ENCODE measurements at regions not wholly inside any gene's neighbourhood (a gene's known extent, or its start where the extent isn't known, plus 50 kb on each side); places are given as distances from the start of the nearest gene placed in this dataset.

DNA sequence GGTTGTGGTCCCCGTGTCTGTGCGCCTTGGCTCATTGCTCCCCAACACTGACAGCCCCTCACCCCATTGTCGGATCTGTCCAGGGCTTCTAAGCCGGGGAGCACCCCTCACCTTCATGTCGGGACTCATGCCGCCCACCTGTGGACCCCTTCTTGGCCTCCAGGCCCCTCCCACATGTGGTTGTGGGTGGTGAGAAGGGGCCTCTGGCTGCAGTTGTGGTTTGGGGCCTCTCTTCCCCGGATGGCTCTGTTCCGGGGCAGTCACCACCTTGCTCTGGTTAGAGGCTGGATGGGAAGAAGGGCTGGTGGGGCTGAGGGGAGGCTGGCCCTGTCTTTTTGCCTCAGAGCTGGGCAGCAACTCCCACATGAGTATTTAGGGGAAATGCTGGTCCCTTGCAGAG is 158.6 kb upstream of the C1orf174 start:
- H3K27ac ChIP-seq: no peak overlapping the region
- H3K4me1 ChIP-seq: no peaks in the 10 kb centered on the region
- no peaks in the 10 kb centered on the region for H3K9me3 ChIP-seq
- TF ChIP-seq, protein P1, sequence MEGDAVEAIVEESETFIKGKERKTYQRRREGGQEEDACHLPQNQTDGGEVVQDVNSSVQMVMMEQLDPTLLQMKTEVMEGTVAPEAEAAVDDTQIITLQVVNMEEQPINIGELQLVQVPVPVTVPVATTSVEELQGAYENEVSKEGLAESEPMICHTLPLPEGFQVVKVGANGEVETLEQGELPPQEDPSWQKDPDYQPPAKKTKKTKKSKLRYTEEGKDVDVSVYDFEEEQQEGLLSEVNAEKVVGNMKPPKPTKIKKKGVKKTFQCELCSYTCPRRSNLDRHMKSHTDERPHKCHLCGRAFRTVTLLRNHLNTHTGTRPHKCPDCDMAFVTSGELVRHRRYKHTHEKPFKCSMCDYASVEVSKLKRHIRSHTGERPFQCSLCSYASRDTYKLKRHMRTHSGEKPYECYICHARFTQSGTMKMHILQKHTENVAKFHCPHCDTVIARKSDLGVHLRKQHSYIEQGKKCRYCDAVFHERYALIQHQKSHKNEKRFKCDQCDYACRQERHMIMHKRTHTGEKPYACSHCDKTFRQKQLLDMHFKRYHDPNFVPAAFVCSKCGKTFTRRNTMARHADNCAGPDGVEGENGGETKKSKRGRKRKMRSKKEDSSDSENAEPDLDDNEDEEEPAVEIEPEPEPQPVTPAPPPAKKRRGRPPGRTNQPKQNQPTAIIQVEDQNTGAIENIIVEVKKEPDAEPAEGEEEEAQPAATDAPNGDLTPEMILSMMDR (IDR thresholded peaks at IDR 0.05): no peak
- no peak for DNase-seq
- H3K36me3 ChIP-seq: no peaks in the 10 kb centered on the region
- H3K4me3 ChIP-seq: no peak overlapping the region
- intact Hi-C loops (cut with DNase I; ENCODE audit: low total_unique reads): no loop called here
- peaks cover 0 to 30% of the 10 kb centered on the region in 2 donors for H3K27me3 ChIP-seq

DNA sequence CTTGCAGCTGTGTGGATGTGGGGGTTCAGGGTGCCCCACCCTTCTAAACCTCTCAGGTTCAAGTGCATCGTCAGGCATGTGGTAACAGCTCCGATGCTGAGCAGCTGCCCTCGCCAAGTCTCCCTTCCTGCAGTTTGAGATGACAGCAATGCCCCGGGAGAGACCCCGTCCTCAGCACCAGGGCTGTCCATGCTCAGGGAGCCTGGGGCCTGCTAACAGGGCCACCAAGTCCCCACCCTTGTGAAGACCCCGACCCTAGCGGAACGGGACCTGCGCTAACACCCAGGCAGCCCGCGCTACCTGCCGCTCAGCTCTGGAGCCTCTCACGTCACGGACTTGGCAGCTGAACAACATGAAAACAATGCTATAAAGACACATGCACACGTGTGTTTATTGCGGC is 159.2 kb upstream of the C1orf174 start:
- no peak for DNase-seq

DNA sequence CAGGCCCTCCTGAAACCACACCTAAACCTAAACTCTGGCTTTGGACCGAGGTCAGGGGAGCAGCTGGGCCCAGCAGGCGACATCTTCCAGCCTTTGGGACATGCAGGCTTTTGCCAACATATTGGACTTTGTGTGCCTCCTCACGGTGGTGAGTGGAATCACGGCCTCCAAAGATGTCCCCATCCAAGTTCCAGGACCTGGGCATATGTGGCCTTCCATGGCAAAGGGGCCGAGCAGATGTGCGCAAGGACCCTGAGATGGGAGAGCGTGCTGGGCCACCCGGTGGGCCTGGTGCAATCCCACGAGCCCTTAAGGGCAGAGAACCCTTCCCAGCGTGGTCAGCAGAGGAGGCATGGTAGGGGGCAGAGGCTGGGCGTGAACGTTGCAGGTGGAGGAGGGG is 160.8 kb upstream of the C1orf174 start:
- Histone ChIP-seq H3K36me3 (no peaks in the 10 kb centered on the region), H3K27me3 (peaks cover 0 to 17% of the 10 kb centered on the region in 2 donors), H3K4me3 (no peak overlapping the region), H3K27ac (no peak overlapping the region), H3K9me3 (no peaks in the 10 kb centered on the region), H3K4me1 (no peaks in the 10 kb centered on the region)
- TF ChIP-seq, protein P1 (IDR thresholded peaks at IDR 0.05): no peak
- DNase-seq: peak in 1 of 2 donors; percentile 52
- intact Hi-C loops (cut with DNase I; ENCODE audit: low total_unique reads): no loop called here

More for the DNA sequence above, 159.2 kb upstream of the C1orf174 start:
- no peaks in the 10 kb centered on the region for H3K36me3 ChIP-seq
- no peak overlapping the region for H3K4me3 ChIP-seq
- H3K9me3 ChIP-seq: no peaks in the 10 kb centered on the region
- intact Hi-C loops (cut with DNase I; ENCODE audit: low total_unique reads): no loop called here
- TF ChIP-seq, protein P1 (IDR thresholded peaks at IDR 0.05): no peak
- no peaks in the 10 kb centered on the region for H3K4me1 ChIP-seq
- peaks cover 0 to 29% of the 10 kb centered on the region in 2 donors for H3K27me3 ChIP-seq
- no peak overlapping the region for H3K27ac ChIP-seq

DNA sequence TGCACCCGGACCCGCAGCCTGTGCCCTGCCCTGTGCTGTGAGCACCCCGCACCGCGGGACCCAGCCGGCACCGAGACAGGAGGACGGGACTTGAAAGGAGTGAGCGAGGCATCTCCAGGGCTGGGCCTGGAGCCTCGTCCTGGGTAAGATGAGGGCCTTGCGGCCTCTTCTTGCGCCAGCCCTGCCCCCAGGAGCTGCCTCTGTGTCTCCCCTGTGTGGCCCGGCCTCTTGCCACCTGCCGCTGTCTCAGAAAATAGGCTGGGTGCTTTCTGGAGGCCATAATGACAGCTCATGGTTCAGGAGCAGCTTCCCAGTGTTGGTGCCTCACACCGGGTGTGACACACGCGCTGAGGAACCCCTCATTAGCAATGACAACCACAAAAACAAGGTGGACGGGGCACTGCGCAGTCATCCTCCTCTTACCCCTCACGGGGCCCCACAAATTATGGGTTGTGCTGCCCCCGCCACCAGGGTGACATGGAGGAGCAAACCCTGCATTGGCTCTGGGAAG is 161.5 kb upstream of the C1orf174 start:
- TF ChIP-seq, protein P1 (IDR thresholded peaks at IDR 0.05): no peak
- peaks cover 0 to 16% of the 10 kb centered on the region in 2 donors for H3K27me3 ChIP-seq
- DNase-seq: peak in 1 of 2 donors; percentile 48
- no peaks in the 10 kb centered on the region for H3K36me3 ChIP-seq
- H3K4me3 ChIP-seq: no peak overlapping the region
- H3K4me1 ChIP-seq: no peaks in the 10 kb centered on the region
- intact Hi-C loops (cut with DNase I; ENCODE audit: low total_unique reads): no loop called here
- no peaks in the 10 kb centered on the region for H3K9me3 ChIP-seq
- H3K27ac ChIP-seq: no peak overlapping the region

DNA sequence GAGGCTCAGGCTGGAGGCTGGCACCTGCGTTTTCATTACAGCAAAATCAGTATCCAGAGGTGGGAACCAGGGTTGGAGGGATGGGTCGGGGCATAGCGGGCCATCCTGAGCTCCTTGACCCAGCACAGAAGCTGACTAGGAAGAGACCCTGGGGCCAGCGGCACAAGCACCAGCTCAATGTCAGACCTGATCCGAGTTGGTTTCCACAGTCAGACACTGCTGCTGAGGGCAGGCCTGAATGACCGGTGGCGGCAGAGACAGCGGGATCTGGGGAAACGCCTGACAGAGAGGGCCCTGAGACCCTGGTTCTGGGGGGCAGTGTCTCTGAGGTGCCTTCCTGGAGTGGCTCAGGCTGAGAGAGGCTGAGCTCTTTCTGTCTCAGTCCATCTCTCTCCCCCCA is 162.0 kb upstream of the C1orf174 start:
- H3K4me3 ChIP-seq: no peak overlapping the region
- no peaks in the 10 kb centered on the region for H3K4me1 ChIP-seq
- TF ChIP-seq, protein P1 (IDR thresholded peaks at IDR 0.05): no peak
- no peak overlapping the region for H3K27ac ChIP-seq
- intact Hi-C loops (cut with DNase I; ENCODE audit: low total_unique reads): no loop called here
- no peaks in the 10 kb centered on the region for H3K36me3 ChIP-seq
- H3K27me3 ChIP-seq: peaks cover 0 to 16% of the 10 kb centered on the region in 2 donors
- H3K9me3 ChIP-seq: no peaks in the 10 kb centered on the region
- DNase-seq: peak in 1 of 2 donors; percentile 61

DNA sequence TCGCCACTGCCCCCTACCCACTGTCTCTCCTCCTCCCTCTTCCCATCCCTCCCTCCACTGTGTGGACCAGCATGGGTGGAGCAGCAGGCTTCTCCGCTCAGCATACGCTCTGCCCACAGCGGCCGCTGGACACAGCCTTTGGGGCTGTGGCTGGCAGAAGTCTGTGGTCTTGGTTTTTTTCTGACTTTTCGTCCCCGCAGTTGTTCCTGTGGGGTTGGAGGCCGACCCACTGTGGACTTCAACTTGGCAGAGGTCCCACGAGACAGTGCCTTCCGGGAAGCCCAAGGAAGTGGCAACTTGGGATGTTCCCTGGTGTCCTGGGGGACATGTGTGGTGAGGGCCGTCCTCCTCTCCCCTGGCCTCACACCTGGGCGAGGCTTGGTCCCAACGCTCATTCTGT is 162.5 kb upstream of the C1orf174 start:
- H3K4me1 ChIP-seq: no peaks in the 10 kb centered on the region
- intact Hi-C loops (cut with DNase I; ENCODE audit: low total_unique reads): no loop called here
- H3K9me3 ChIP-seq: no peaks in the 10 kb centered on the region
- H3K4me3 ChIP-seq: no peak overlapping the region
- peaks cover 0 to 15% of the 10 kb centered on the region in 2 donors for H3K27me3 ChIP-seq
- DNase-seq: peak in 1 of 2 donors; percentile 25
- TF ChIP-seq, protein P1 (IDR thresholded peaks at IDR 0.05): no peak
- H3K27ac ChIP-seq: no peak overlapping the region
- H3K36me3 ChIP-seq: no peaks in the 10 kb centered on the region

Measured in tibial artery (tissue), 4 donors.